ENCODE measurements at regions not wholly inside any gene's neighbourhood (a gene's known extent, or its start where the extent isn't known, plus 50 kb on each side); places are given as distances from the start of the nearest gene placed in this dataset.

DNA sequence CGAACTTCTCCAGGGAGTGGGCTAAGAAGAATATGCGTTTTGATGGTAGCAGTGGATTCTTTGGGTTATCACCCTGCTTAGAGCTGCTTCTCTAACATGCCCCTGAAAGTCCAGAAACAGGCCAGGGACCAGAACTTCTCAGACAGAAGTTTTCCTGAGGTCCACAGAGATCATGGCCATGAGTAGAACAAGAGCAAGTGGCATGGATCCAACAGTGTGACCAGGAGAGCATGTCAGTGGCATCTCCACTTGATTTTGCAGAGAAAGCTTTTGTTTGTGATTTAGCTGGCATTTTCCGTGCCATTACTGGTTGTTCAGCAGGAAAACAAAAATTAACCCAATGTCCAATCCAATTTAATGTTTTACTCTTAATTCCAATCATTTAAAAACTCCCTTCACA, 298.5 kb upstream of the CD180 start:
- TF ChIP-seq, protein P1, sequence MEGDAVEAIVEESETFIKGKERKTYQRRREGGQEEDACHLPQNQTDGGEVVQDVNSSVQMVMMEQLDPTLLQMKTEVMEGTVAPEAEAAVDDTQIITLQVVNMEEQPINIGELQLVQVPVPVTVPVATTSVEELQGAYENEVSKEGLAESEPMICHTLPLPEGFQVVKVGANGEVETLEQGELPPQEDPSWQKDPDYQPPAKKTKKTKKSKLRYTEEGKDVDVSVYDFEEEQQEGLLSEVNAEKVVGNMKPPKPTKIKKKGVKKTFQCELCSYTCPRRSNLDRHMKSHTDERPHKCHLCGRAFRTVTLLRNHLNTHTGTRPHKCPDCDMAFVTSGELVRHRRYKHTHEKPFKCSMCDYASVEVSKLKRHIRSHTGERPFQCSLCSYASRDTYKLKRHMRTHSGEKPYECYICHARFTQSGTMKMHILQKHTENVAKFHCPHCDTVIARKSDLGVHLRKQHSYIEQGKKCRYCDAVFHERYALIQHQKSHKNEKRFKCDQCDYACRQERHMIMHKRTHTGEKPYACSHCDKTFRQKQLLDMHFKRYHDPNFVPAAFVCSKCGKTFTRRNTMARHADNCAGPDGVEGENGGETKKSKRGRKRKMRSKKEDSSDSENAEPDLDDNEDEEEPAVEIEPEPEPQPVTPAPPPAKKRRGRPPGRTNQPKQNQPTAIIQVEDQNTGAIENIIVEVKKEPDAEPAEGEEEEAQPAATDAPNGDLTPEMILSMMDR (IDR thresholded peaks at IDR 0.05) = no peak
- no peak for TF ChIP-seq EP300 (IDR thresholded peaks at IDR 0.05; ENCODE audit: low read depth)
